Ovary (tissue), 7 donors: ENCODE measurements at regions not wholly inside any gene's neighbourhood (a gene's known extent, or its start where the extent isn't known, plus 50 kb on each side); places are given as distances from the start of the nearest gene placed in this dataset.

Experiments used
- DNase-seq, 5 donors: peaks; one replicate each; pipeline ENCODE4 v3.0.0-alpha.2; 2019 to 2020
- H3K27ac ChIP-seq, 2 donors: fragments of 200-600 bp; one replicate each; pipeline versions ENCODE4 v1.5.1 to v1.8.0; 2019 to 2022
- H3K27me3 ChIP-seq: fragments of 200-600 bp; one replicate; pipeline ENCODE4 v1.8.0; 2022
- H3K36me3 ChIP-seq: fragments of 200-600 bp; sonication (generic); one replicate; pipeline ENCODE4 v1.5.1; 2019
- H3K4me1 ChIP-seq: one replicate; pipeline ENCODE4 v1.8.1; 2013; ENCODE audit warnings: mild to moderate bottlenecking, moderate library complexity; ENCODE audit not compliant: insufficient read depth
- H3K4me3 ChIP-seq: fragments of 200-600 bp; sonication (generic); one replicate; pipeline ENCODE4 v1.5.1; 2017
- H3K9me3 ChIP-seq, 2 donors: fragments of 200-600 bp in 1 of 2; sonication (generic) in 1 of 2; one replicate each; pipeline versions ENCODE4 v1.5.1 to v1.8.1; 2013 to 2019; ENCODE audit warnings: mild to moderate bottlenecking in 1 of 2, moderate library complexity in 1 of 2
- EP300 ChIP-seq: sonication (generic); formaldehyde crosslinking; IDR thresholded peaks from one replicate; pipeline ENCODE4 v1.6.1; 2017; ENCODE audit warnings: antibody characterized with exemption
- POLR2A ChIP-seq: fragments of 450-650 bp; IDR thresholded peaks from one replicate; pipeline ENCODE4 v1.6.1; 2017; ENCODE audit warnings: antibody characterized with exemption, mild to moderate bottlenecking, moderate library complexity
- WGBS, 3 donors: extraction: QIAGEN DNeasy Blood & Tissue Kit in 1 of 3; methylation state at CpG; one replicate each; pipeline versions ENCODE4 v1.1.5 to v1.1.7; 2013 to 2017; 5-methylcytosine and 5-hydroxymethylcytosine counted together
- intact Hi-C, 4 donors: fragments of 100-400 bp; cut with DNase I; formaldehyde crosslinking; loops; one replicate each; pipeline versions ENCODE4 v1.11.0 to v1.15.1; 2022 to 2023
- TF ChIP-seq, protein P1 (sequence below), 3 donors: fragments of 450-650 bp in 2 of 3; fragments of 200-600 bp in 1 of 3; IDR thresholded peaks; one replicate each; pipeline versions ENCODE4 v1.5.1 to v1.8.0; 2016 to 2022; ENCODE audit warnings: antibody characterized with exemption in 3 of 3, mild to moderate bottlenecking in 1 of 3
- donor health status: DM: no; HTN: no; CAD: no; lungs with moderate emphysema.
- donor health status: DM: no; HTN: no; CAD: no.
- donor health status: Bipolar disorder and iron deficiency.
- donor health status: DM: no; HTN: no; CAD: no.
- donor health status: DM: yes; HTN: yes; CAD: no.

DNA sequence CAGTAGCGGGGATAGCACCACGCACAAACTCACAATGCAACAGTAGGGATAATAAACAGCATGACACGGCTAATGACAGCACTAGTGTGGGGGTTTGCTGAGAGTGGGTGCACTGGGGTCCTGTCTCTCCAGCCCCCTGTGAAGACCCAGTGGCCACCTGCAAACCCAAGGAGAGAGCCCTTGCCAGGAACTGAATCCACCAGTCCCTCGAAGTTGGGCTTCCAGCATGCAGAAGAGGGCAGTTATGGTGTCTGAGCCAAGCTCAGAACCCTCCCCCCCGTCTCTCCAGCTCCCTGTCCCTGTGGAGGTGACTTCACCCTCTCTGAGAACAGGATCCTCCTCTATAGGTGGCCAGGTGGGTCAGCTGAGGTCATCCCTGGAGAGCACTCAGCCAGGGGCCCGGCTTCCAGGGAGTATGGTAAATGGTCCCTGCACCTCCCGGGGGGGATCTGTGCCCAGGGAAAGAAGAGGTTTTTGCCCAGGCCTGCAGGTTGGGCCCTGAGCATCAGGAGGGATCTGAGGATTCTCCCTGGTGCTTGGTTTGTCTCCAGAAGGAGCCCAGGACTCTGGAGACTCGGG lies 86.3 kb upstream of the PRR5 start:
- Histone ChIP-seq H3K27ac (no peak overlapping the region), H3K4me1 (peaks cover 2% of the 10 kb centered on the region), H3K36me3 (no peaks in the 10 kb centered on the region), H3K9me3 (no peaks in the 10 kb centered on the region), H3K4me3 (no peak overlapping the region), H3K27me3 (no peaks in the 10 kb centered on the region)
- WGBS, 3 donors, result 71 to 76% (median 74%) methylated on average over 8 of the region's 8 CpGs
- no peak for TF ChIP-seq POLR2A
- no peak for TF ChIP-seq EP300
- TF ChIP-seq, protein P1, sequence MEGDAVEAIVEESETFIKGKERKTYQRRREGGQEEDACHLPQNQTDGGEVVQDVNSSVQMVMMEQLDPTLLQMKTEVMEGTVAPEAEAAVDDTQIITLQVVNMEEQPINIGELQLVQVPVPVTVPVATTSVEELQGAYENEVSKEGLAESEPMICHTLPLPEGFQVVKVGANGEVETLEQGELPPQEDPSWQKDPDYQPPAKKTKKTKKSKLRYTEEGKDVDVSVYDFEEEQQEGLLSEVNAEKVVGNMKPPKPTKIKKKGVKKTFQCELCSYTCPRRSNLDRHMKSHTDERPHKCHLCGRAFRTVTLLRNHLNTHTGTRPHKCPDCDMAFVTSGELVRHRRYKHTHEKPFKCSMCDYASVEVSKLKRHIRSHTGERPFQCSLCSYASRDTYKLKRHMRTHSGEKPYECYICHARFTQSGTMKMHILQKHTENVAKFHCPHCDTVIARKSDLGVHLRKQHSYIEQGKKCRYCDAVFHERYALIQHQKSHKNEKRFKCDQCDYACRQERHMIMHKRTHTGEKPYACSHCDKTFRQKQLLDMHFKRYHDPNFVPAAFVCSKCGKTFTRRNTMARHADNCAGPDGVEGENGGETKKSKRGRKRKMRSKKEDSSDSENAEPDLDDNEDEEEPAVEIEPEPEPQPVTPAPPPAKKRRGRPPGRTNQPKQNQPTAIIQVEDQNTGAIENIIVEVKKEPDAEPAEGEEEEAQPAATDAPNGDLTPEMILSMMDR (IDR thresholded peaks at IDR 0.05), result no peak
- intact Hi-C loops, result no loop called here
- no peak for DNase-seq

DNA sequence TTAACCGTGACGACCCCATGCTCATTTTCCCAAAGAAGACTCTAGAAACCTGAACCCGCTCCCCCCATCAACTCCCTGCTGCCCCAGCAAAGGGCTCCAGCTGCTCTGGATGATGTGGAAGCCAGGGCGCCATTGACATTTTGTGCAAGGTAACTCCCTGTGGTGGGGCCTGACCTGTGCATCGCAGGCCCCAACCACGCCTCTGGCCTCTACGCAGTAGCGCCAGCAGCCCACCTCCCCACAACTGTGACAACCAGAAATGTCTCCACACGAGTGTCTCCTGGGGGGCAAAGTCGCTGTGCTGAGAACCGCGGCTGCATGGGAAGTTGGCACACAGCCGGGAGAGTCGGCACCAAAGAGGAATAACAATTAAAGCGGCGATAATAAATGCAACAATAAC lies 86.9 kb upstream of the PRR5 start:
- H3K4me3 ChIP-seq, result no peak overlapping the region
- 85 to 91% (median 90%) methylated on average over 16 of the region's 16 CpGs for WGBS, 3 donors
- H3K27me3 ChIP-seq, result no peaks in the 10 kb centered on the region
- no peaks in the 10 kb centered on the region for H3K36me3 ChIP-seq
- TF ChIP-seq POLR2A (no peak), EP300 (no peak)
- TF ChIP-seq, protein P1 (IDR thresholded peaks at IDR 0.05), result no peak
- intact Hi-C loops, result no loop called here
- H3K27ac ChIP-seq, result no peak overlapping the region
- H3K9me3 ChIP-seq, result no peaks in the 10 kb centered on the region
- no peak for DNase-seq
- H3K4me1 ChIP-seq, result peaks cover 2% of the 10 kb centered on the region

DNA sequence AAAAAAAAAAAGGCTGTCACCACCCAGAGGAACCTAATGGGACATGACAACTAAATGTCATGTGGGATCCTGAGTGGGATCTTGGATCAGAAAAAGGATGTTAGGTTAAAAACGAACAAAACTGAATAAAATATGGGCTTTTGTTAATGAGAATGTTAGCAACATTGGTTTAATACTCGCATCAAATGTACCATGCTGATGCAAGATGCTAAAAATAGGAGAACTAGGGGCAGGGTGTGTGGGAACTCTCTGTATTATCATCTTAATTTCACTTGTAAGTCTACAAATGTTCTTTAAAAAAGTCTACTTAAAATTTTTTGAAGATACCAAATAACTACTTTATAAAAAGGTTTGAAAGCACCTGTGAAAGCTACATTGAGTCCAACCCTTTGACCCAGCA lies 88.8 kb upstream of the PRR5 start:
- no peak for DNase-seq
- Histone ChIP-seq H3K27me3 (no peaks in the 10 kb centered on the region), H3K9me3 (no peaks in the 10 kb centered on the region), H3K4me3 (no peak overlapping the region), H3K36me3 (no peaks in the 10 kb centered on the region), H3K27ac (no peak overlapping the region), H3K4me1 (no peaks in the 10 kb centered on the region)
- intact Hi-C loops, result no loop called here
- TF ChIP-seq EP300 (no peak), POLR2A (no peak)
- TF ChIP-seq, protein P1 (IDR thresholded peaks at IDR 0.05), result no peak
- 73 to 78% (median 73%) methylated on average over 2 of the region's 2 CpGs for WGBS, 3 donors

DNA sequence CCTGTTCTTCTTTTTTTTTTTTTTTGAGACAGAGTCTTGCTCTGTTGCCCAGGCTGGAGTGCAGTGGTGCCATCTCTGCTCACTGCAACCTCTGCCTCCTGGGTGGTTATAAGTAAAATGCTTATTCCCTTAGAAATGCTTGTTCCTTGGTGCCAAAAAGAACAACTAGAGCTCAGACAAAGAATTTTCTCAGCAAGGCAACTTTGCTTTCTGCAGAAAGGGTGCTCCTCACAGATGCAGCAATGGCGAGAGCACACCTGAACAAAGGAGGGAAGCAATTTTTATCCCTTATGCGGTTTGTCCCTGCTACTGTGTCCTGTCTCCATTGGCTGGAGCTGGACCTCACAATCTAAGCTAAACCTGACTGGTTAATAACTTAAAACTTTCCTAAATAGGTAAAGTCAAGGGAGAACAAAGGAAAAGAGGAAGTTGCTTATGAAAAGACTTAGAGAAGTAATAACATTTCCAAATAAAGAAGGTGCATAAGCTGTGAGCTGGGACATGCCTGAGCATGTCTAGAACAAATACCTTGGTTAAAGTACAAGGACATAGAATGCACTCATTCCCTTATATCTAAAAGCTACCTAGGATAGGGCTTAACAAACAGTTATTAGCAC lies 90.0 kb upstream of the PRR5 start:
- 89 to 90% (median 89%) methylated on average over 2 of the region's 2 CpGs for WGBS, 3 donors
- TF ChIP-seq, protein P1 (IDR thresholded peaks at IDR 0.05), result no peak
- TF ChIP-seq EP300 (no peak), POLR2A (no peak)
- no peaks in the 10 kb centered on the region for H3K4me1 ChIP-seq
- no peak overlapping the region for H3K27ac ChIP-seq
- DNase-seq, result no peak
- H3K27me3 ChIP-seq, result no peaks in the 10 kb centered on the region
- intact Hi-C loops, result no loop called here
- no peaks in the 10 kb centered on the region for H3K36me3 ChIP-seq
- no peaks in the 10 kb centered on the region for H3K9me3 ChIP-seq
- H3K4me3 ChIP-seq, result no peak overlapping the region
